Body of pancreas (tissue), 4 donors: ENCODE measurements at regions not wholly inside any gene's neighbourhood (a gene's known extent, or its start where the extent isn't known, plus 50 kb on each side); places are given as distances from the start of the nearest gene placed in this dataset.

Experiments
- CTCF ChIP-seq, 7 experiments: fragments of 450-650 bp in 4 of 7; fragments of 200-600 bp in 3 of 7; sonication (generic) in 3 of 7; IDR thresholded peaks; one replicate each; pipeline ENCODE4 v1.5.1; 2016 to 2019; ENCODE audit warnings: antibody characterized with exemption in 7 of 7
- POLR2A ChIP-seq, 3 donors: fragments of 450-650 bp; IDR thresholded peaks; one replicate each; pipeline ENCODE4 v1.6.1; 2016; ENCODE audit warnings: antibody characterized with exemption in 3 of 3, mild to moderate bottlenecking in 2 of 3

GRCh38 chr3:137866933-137867332, 102.8 kb downstream of the SOX14 start:
- no peak for TF ChIP-seq POLR2A (IDR thresholded peaks at IDR 0.05)
- TF ChIP-seq CTCF (IDR thresholded peaks at IDR 0.05) = no peak
